ENCODE measurements at regions not wholly inside any gene's neighbourhood (a gene's known extent, or its start where the extent isn't known, plus 50 kb on each side); places are given as distances from the start of the nearest gene placed in this dataset.

DNA sequence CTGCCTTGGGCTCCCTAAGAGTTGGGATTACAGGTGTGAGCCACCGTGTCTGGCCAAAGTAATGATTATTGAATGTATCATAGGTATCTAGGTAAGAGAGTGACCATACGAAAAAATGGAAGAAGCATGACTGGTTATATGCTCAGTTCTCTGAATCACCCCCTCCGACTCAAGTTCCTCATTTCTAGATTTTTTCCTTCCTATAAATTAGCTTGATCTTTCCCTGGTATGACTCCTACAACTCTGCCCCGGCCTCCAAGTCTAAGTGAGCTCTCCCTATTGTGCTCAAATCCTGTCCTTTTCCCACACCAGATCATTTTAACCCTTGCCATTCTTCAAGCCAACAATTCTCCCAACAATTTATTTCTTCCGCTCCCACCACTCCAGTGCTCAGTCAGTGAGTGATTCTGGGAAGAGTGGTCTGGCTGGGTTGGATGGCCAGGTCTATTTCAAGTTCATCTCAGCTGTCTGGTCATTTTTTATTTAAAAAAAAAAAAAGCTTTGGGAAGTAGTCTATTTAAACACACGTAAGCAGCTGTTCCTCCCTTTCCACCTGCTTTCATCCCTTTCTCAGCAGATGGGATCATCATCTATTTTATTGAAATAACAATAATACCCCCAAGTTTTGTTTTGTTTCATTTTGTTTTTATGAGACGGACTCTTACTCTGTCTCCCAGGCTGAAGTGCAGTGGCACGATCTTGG lies 120.2 kb upstream of the HS3ST2 start:
- no peaks in the 10 kb centered on the region for H3K4me1 Mint-ChIP-seq
- ATAC-seq (ENCODE audit: low read depth) = no peak
- intact Hi-C loops (cut with micrococcal nuclease) = no loop called here

More for the DNA sequence above, 120.2 kb upstream of the HS3ST2 start:
- H3K4me3 ChIP-seq (ENCODE audit: control extremely low read depth in 1 of 5, extremely low read depth in 1 of 5, insufficient read depth in 1 of 5, low read depth in 2 of 5, low read length in 4 of 5) = no peak overlapping the region
- WGBS (ENCODE audit: insufficient coverage) = 62% methylated on average over 7 of the region's 8 CpGs
- Mint-ChIP-seq H3K27me3 (peaks cover 9% of the 10 kb centered on the region), H3K27ac (no peak overlapping the region), H3K9me3 (ENCODE audit: insufficient read depth) (no peaks in the 10 kb centered on the region), H3K4me3 (no peak overlapping the region)
- H3K4me1 ChIP-seq (ENCODE audit: control insufficient read depth in 2 of 2, insufficient read depth in 2 of 2, low read length in 2 of 2) = no peaks in the 10 kb centered on the region
- no peaks in the 10 kb centered on the region for H3K36me3 ChIP-seq (replicated peaks in 1 of 2; ENCODE audit: control extremely low read depth in 1 of 2, control insufficient read depth in 1 of 2, extremely low read depth in 1 of 2, insufficient read depth in 2 of 2, low read length in 1 of 2)
- no peaks in the 10 kb centered on the region for H4K20me1 ChIP-seq (ENCODE audit: control insufficient read depth, insufficient read depth, low read length, poor library complexity, severe bottlenecking)
- H3K4me2 ChIP-seq (replicated peaks; ENCODE audit: low read depth, low read length, poor library complexity, severe bottlenecking) = no peak overlapping the region
- no peak overlapping the region for H3K27ac ChIP-seq (ENCODE audit: low read length in 2 of 2)
- TF ChIP-seq CTCF (IDR thresholded peaks at IDR 0.05) (no peak), EZH2 (IDR thresholded peaks at IDR 0.05; ENCODE audit: borderline replicate concordance, insufficient read depth, low read depth, low read length, poor library complexity, severe bottlenecking) (no peak)
- ChIA-PET CTCF (interaction anchor here (1.1 kb wide), 1 partner anchor 11 kb away, joined by 3 read pairs; no protein-coding TSS in a partner anchor), POLR2A (interaction anchor here (0.7 kb wide), 1 partner anchor 1116 kb away, joined by 4 read pairs; no protein-coding TSS in a partner anchor)
- DNase-seq = no peak
- no peak overlapping the region for H2AFZ ChIP-seq (ENCODE audit: insufficient read depth, low read depth, low read length, poor library complexity, severe bottlenecking)
- no peaks in the 10 kb centered on the region for H3K79me2 ChIP-seq (ENCODE audit: control insufficient read depth, insufficient read depth, low read length)
- no peak overlapping the region for H3K9ac ChIP-seq (ENCODE audit: low read length)
- no peaks in the 10 kb centered on the region for H3K9me3 ChIP-seq (ENCODE audit: control extremely low read depth in 1 of 3, control insufficient read depth in 2 of 3, insufficient read depth in 1 of 3, low read length in 2 of 3)
- H3K27me3 ChIP-seq (replicated peaks in 1 of 4; ENCODE audit: control extremely low read depth in 1 of 4, control insufficient read depth in 3 of 4, insufficient read depth in 4 of 4, low read length in 3 of 4) = peaks cover 0 to 21% (median 4%) of the 10 kb centered on the region in 4 experiments

Data from B cell (primary cell).